Liver (tissue), 3 donors: ENCODE measurements at regions not wholly inside any gene's neighbourhood (a gene's known extent, or its start where the extent isn't known, plus 50 kb on each side); places are given as distances from the start of the nearest gene placed in this dataset.

Experiments
- ATF3 ChIP-seq: IDR thresholded peaks from 2 replicates; pipeline ENCODE4 v1.6.1; 2016; ENCODE audit warnings: antibody characterized with exemption
- CTCF ChIP-seq: fragments of 150-350 bp; IDR thresholded peaks from 2 replicates; pipeline ENCODE4 v1.5.1; 2017; ENCODE audit warnings: improper control_type of control experiment, low read depth, low read length; ENCODE audit not compliant: missing input control
- GABPA ChIP-seq, 2 donors: IDR thresholded peaks in 1 of 2; conservative IDR thresholded peaks in 1 of 2; 2 replicates each; pipeline ENCODE4 v1.6.1; 2016; ENCODE audit warnings: antibody characterized with exemption in 2 of 2, mild to moderate bottlenecking in 1 of 2, moderate library complexity in 1 of 2
- RAD21 ChIP-seq, 2 donors: IDR thresholded peaks; 2 replicates each; pipeline ENCODE4 v1.6.1; 2016; ENCODE audit warnings: antibody characterized with exemption in 2 of 2, mild to moderate bottlenecking in 2 of 2
- REST ChIP-seq: IDR thresholded peaks from 2 replicates; pipeline ENCODE4 v1.6.1; 2016; ENCODE audit warnings: antibody characterized with exemption, mild to moderate bottlenecking
- RXRA ChIP-seq, 2 donors: IDR thresholded peaks; 2 replicates each; pipeline ENCODE4 v1.6.1; 2017 to 2018; ENCODE audit warnings: antibody characterized with exemption in 2 of 2, mild to moderate bottlenecking in 1 of 2
- TAF1 ChIP-seq: conservative IDR thresholded peaks from 2 replicates; pipeline ENCODE4 v1.6.1; 2016; ENCODE audit warnings: antibody characterized with exemption, mild to moderate bottlenecking
- YY1 ChIP-seq: IDR thresholded peaks from 2 replicates; pipeline ENCODE4 v1.6.1; 2016; ENCODE audit warnings: antibody characterized with exemption, mild to moderate bottlenecking
- ZBTB33 ChIP-seq: IDR thresholded peaks from 2 replicates; pipeline ENCODE4 v1.6.1; 2016; ENCODE audit warnings: antibody characterized with exemption
- donor health status: healthy.
- donor health status: healthy.

GRCh38 chr12:46507766-46508165, 135.2 kb upstream of the SLC38A2 start:
- TF ChIP-seq CTCF = no peak
- TF ChIP-seq TAF1 = no peak
- TF ChIP-seq ZBTB33 = no peak
- TF ChIP-seq ATF3 = no peak
- no peak for TF ChIP-seq REST
- TF ChIP-seq GABPA (IDR thresholded peaks at IDR 0.05 in 1 of 2, conservative IDR thresholded peaks at IDR 0.05 in 1 of 2) = no peak
- TF ChIP-seq YY1 = no peak
- TF ChIP-seq RAD21 (IDR thresholded peaks at IDR 0.05) = no peak
- TF ChIP-seq RXRA (IDR thresholded peaks at IDR 0.05) = no peak
